ENCODE measurements at regions not wholly inside any gene's neighbourhood (a gene's known extent, or its start where the extent isn't known, plus 50 kb on each side); places are given as distances from the start of the nearest gene placed in this dataset.
"Not testable (repeated sequence)": the region's sequence is repeated elsewhere in the genome, so short reads cannot be mapped to it uniquely, and the experiment has no call there.

DNA sequence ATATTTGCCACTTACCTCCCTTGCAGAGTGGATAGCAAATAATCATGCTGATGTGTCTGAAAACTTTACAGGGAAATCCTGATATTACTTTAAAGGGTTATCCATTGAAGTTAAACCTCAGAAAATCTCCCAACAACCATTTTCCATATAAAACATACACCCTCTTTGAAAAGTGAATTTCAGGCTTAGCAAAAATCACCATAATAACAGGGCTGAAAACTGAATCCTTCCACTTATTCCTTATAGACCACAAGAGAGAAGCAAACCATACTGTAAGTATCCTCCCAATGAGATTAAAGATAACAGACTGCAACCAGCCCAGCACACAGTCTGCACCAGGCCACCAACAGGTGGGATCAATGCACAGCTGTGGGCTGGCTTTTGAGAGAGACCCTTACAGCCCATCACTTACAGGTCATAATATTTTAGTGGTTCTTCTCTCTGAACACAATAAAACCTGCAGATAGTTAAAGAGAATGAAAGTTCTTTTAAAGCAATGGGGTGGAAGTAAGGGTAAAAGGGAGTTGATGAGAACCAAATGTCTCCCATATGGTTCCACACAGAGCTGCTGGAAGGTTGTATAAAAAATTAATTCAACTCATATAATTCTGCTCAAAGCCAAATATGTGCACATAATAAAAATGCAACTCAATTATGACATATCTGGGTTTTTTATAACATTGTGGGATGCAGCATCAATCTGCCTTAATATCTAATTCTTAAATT, 376.2 kb upstream of the GRAMD2B start:
- DNase-seq: no peak

DNA sequence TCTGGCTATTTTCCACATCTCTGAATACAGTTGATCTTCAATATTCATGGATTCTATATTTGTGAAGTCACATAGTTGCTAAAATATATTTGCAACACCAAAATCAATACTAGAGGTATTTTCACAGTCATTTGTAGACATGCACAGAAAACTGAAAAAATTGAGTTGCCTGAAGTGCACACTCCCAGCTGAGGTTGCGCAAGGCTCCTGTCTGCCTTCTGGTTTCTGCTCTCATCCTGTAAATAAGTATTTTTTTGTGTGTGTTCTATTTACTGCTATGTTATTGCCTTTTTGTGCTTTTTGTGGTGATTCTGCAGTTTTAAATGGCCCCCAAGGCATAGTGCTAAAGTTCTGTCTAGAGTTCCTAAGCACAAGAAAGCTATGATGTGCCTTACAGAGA, 371.1 kb upstream of the GRAMD2B start:
- DNase-seq: no peak

DNA sequence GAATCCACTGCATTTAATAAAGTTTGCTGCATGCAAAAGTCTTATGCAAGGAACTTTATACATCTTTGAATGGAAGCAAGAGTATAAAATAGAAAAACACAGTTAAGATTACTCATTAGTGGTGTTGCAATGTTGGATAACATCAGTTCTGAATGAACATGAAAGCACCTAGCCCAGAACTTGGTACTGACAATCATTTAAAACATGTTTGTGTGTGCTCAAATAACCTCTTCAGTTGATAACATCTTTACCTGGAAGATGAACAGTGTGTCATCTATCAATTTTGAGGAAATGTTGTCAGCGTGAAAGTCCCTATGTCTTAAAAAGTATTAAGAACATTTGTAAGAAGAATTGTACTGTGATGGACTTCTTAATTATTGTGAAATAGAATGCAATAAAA, 370.4 kb upstream of the GRAMD2B start:
- no peak for DNase-seq

DNA sequence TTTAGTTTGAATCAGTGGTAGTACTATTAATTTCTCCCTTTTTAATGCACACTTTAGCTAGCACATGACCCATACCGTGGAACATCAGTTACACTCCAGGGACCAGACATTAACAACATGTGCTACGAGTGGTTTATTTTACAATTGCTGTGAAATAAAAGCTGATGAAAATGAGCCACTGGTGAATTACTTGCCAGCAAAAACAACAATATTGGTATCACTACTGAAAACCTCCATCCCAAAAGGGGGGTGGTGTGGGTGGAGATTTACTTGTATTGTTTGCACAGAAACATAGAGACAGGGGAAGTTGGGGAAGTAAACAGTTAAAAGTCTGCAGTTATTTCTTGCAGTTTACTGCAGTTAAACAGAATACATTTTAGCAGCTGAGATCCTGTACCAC, 369.6 kb upstream of the GRAMD2B start:
- no peak for DNase-seq

DNA sequence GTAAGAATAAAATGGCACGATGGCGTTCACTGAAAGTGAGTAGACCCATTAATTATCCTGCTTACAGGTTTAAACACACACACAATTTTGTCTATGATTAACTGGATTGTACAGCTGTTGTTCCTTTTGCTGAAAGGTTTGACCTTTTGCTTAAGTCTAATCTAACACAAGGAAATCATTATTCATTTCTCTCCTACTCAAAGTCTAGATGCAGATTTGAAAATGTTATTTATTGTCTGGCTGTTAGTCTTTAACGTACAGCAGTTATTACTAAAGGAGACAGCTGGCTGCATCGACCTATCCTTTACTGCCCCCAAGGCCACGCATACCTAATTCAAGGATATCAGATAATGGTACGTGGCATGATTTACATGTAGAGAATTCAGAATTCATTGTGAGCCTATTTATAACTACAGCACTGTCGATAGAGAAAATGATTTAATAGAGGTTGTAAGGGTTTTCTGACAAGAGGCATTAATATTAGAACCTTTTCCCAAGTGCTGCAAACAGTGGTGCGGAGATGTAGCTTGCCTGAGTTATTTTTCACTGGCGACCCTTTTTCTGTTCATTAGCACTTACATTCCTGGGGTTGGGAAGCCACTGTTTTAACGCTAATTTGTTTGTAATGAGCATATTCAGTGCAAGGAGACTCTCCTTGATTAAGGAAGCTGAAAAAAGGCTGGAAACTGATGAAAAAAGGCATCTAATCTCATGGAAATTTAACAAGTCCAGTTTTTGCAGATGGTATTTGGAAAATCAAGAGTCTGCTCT, 368.4 kb upstream of the GRAMD2B start:
- peak; percentile 59 for DNase-seq

DNA sequence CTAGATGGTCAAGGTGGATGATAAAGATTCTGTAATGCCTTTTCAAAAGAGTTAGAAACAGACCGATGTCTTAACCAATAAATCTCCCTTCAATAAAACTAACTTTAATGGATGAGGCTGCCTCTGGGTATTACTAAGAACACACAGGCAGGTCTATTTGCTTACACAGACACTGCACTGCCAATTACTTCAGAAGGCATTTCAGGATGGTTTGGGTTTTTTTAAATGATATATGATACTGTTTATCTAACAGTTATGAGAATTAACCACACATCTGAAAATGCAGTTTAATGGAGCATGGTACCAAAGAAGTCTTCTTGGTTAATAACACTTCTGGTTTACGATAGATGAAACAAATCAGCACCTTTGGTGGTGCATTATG, 367.9 kb upstream of the GRAMD2B start:
- no peak for DNase-seq

DNA sequence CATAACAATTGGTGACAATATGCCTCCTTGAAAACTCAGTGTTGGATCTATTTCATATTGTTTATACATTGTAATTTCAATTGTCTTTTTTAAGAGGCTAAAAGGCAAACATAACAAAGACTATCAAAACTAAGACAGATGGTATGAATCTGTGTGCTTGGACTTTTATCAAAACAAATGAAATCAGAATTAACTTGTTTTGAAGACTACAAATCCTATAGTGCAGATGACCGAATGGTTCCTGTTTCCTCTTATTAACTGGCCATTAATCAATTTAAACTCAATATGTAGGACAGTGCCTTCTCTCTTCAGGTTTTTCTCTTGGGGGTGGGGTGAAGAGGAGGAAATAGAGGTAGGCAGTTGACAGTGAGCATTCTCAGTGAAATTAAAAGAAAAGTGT, 366.9 kb upstream of the GRAMD2B start:
- DNase-seq: no peak

DNA sequence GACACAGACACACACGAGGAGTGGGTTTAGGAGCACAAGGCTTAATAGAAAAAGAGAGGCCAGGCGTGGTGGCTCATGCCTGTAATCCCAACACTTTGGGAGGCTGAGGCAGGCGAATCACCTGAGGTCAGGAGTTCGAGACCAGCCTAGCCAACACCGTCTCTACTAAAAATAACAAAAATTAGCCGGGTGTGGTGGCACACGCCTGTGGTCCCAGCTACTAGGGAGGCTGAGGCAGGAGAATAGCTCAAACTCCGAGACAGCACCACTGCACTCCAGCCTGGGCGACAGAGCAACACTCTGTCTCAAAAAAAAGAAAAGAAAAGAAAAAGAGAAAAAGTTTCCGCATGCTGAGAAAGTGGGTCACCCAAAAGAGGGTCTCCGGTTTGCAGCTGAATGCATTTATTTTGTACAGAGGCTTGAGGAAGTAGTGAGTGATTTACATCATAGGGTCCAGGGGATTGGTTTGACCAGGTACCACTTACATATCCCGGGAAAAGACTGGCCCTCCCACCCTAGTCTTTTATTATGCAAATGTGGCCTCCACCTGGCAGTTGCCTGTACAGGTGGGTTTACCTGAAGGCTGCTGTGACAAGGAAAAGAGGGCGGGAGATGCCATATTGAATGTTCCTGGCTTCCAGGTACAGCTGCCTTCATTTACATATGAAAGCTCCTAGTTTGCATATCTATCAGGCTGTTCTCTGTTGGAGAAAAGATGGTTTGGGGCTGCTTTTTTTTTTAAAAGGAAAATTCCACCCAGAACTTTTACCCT, 366.2 kb upstream of the GRAMD2B start:
- DNase-seq: no peak

DNA sequence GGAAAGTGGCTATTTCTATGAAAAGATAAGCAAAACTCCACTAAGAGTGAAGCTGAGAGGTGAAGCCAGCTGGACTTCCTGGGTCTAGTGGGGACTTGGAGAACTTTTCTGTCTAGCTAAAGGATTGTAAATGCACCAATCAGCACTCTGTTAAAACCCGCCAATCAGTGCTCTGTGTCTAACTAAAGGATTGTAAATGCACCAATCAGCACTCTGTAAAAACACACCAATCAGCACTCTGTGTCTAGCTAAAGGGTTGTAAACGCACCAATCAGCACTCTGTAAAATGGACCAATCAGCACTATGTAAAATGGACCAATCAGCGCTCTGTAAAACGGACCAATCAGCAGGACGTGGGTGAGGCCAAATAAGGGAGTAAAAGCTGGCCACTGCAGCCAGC, 364.8 kb upstream of the GRAMD2B start:
- DNase-seq: not testable (repeated sequence)

DNA sequence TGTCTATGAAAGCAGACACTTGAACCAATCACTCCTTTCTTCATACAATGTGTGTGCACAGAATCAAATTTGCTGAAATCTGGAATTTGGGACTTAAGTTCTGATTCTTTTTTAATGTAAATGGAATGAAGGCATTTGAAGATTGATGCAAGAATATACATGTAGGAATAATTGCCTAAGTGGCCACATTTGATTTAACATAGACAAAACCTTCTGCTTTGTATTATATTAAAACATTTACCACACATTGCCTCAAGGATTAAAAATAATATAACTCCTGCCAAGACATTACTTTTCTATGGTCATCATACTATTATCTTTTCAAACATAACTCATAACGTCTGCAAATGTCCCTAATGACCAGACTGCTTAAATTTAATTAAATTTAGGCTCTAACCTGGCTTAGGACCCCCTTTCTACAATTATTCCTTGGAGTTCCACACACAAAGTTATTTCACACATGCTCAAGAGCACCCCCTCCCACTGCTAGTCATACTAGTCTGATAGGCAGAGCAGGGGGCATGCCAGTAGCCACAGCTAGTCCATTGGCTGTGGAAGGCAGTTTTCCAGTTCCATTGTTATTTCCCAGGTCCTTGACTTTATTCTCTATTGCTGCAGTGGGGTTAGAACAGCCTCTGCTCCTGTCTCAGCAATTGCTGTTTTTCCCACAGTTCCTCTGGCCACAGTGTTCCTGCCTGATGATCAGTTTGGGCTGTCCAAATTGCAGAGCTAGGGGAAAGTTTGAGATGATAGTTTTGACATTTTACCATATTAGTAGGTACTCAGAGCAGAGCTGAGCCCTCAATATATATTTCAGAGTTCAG, 360.6 kb upstream of the GRAMD2B start:
- no peak for DNase-seq

DNA sequence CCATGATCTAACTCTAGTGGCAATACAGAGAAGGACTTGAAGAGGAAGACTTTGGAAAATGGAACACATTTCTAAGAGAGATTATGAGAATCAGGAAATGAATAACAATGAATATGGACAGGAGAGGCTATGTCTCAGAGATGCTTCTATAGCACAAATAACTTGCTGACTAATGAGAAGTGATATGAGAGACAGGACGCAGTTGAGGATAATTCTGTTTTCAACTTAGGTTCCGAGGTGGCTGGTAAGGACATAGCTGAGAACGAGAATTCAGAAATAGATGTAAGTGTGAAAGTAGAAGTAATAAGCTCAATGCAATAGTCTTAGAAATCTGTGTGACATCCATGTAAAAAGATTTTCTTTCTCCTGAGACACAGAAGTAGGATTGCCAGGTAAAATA, 358.1 kb upstream of the GRAMD2B start:
- no peak for DNase-seq

DNA sequence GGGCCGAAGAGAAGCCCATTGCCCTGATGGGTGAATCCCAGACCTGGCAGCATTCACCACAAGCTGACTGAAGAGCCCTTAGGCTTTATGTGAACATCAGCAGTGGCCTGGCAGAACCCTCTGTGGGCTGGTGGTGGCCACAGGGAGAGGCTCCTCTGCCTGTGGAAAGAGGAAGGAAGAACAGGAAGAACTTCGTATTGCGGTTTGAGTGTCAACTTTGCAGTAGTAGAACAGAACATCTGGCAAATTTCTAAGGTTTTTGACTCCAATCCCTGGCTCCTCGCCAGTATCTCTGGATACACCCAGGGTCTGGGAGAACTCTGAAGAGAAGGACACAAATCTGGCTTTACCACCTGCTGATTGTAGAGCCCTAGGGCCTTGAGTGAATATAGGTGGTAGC, 356.4 kb upstream of the GRAMD2B start:
- no peak for DNase-seq

DNA sequence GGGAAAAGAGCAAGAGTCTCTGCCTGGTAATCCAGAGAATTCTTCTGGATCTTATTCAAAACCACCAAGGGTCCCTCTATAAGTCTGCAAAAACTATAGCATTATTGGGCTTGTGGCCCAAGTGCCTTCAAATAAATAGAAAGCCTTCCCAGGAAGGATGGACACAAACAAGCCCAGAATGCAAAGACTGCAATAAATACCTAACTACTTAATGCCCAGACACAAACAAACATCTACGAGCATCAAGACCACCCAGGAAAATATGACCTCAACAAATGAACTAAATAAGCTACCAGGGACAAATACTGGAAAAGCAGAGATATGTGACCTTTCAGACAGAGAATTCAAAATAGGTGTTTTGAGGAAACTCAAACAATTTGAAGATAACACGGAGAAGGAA, 355.8 kb upstream of the GRAMD2B start:
- no peak for DNase-seq

DNA sequence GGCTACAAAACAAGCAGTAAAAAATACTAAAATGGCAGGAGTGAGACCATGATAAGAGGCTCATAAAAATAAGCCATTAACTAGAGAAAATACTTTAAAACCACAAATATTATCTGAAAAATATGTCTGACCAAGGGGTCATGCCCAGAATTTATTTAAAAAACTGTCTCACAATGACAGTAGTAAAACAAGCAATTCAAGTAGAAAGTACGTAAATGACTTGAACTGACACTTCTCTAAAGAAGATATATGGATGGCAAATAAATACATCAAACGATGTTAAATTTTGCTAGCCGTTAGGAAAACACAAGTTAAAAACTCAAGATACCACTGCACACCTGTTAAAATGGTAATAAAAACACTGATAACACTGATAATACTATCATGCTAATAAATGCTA, 353.9 kb upstream of the GRAMD2B start:
- DNase-seq: no peak

DNA sequence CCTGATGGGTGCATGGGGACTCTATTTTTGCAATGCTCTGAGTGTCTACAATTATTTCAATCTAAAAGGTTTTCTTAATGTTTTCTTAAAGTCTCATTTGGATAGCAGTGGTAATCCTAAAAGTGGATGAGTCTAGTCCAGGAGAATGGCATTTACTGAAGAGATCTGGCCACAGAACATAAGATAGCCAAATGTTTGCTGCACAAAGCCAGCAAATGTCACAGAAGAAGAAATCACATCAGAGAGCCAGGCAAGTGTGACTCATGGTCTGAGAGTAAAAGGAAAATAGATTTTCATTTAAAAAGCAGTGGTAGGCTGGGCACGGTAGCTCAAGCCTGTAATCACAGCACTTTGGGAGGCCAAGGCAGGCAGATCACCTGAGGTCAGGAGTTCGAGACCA, 352.7 kb upstream of the GRAMD2B start:
- DNase-seq: no peak

DNA sequence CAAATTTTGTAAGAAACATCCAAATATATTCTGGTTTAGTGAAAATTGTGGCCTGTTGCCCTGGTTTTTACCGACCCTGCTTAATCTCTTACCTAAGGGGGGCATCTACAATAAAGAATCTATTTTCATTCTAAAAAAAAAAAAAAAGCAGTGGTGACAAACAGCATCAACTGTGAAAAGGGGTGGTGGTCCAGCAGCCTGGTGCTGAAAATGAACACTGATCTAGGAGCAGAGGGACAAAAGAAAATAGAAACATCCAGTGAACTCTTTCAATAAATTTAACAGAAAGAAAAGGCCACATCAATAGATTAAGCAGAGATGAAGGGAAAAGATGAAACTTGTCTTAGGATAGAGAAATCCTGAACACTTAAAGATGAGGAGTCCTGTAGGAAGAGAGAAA, 348.7 kb upstream of the GRAMD2B start:
- DNase-seq: no peak

DNA sequence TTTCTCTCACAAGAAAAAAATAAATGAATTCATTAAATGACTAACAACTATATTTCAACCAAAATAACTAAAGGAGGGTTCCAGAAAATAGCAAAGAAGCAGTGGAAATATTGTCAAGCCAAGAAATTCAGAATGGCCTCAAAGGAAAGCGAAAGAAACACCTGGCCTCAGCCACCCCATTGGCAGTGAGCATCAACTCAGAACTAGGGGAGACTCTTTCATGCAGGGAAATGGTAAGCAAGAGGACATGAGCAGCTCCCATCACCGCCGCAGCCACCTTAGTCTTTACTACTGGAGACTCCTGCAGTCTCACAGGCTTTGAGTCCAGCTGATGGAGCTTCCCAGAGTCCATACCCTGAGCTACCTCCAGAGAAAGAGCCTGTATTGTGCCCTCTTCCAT, 343.9 kb upstream of the GRAMD2B start:
- DNase-seq: no peak

DNA sequence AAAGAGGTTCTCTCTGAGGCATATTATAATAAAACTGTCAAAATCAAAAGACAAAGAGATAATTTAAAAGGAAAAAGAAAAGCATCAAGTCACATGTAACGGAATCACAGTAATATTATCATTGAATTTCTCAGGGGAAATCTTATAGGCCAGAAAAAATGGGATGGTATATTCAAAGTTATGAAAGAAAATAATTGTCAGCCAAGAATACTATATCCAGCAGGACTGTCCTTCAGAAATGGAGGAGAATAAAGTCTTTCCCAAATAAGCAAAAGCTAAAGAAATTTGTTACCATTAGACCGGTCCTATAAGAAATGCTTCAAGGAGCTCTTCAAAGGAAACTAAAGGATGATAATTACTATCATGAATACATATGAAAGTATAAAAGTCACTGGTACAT, 342.0 kb upstream of the GRAMD2B start:
- no peak for DNase-seq

DNA sequence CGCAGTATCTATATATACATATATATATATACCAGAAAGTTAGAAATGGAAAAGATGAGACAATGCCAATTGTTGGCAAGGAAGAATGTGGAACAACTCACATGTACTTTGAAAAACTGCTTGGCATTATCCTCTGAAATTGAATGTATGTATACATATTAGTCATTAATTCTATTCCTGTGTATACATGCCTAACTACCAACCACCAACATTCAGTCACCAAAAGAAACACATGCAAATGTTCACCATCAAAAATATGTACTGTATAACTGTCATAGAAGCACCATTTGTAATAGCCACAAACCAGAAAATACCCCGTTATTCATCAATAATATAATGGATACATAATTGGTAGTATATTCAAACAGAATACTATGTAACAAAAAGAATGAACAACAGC, 330.2 kb upstream of the GRAMD2B start:
- DNase-seq: no peak

DNA sequence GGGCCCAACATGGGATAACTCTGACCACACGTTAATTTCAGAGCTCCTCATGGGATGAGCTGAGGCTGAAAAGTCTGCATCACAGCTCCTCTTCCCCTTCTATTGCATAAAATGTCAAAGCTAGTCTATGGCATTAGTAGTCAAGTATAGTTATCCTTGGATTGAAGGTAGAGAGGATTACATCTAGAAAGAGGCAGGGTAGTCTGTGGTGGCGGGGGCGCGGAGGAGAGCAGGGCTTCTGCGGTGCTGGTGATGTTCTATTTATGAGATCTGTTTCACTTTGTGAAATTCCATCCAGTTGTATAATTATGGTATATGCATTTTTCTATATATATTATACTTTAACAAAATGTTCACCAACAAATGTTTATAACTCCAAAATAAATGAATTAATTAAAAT, 329.5 kb upstream of the GRAMD2B start:
- DNase-seq: no peak

DNA sequence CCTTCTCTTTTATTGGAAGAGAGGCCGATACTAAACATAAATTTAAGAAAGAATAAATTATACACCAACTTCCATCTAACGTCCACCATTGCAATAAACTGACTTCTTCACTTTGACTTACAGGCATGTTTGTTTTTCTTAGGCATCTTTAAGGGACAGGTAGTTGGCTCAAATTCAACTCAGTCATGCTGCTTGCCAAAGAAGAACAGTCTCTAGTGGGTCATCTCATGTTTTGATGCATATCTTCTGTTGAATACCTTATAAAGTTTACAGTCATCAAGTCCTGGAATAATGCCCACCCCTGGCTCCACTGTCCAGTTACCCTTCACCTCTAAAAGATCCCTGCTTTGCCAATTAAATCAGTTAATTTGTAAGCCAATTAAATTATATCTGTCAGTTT, 328.2 kb upstream of the GRAMD2B start:
- no peak for DNase-seq

DNA sequence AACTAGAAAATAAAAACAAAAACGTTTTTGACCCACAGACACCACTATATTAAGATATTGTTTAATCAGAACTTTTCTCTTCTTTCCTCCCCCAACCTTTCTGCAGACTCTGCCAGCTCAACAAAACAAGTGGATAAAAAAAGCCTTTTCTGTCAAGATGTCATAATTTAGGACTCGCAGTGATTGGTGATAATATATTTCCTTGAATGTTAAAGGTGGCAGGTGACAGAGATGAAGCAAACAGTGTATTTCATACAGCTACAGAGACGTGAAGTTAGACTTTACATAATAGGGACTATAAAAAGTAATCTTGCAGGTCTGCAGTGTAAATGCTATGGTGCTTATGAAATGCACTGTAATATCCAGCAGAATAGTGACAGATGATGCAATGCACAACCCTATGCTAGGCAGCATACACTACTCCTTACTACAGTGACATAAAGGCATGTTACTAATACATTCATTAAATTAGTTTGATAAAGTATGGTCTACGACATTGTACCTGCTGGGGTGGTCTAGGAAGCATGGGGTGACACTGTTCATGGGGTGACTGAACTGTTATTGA, 326.7 kb upstream of the GRAMD2B start:
- no peak for DNase-seq

DNA sequence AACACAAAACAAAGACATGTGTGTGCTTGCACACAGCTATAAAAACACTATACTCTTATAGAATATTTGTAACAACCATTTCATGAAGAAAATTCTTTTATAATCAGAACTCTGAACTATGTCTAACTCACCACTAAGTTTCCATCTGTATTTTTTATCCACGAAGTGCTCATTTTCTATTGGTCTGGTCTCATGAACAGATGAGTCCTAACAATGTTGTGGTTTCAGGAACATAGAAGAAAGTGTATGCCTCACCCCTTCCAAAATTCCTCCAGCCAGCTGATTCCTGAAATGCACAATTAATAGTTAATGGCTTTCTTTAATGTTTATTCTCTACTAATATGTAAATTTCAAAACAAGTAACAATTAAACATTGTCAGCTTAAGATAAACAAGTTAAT, 325.3 kb upstream of the GRAMD2B start:
- no peak for DNase-seq

Measured in eye (tissue), 1 donor.